ENCODE measurements at regions not wholly inside any gene's neighbourhood (a gene's known extent, or its start where the extent isn't known, plus 50 kb on each side); places are given as distances from the start of the nearest gene placed in this dataset.

DNA sequence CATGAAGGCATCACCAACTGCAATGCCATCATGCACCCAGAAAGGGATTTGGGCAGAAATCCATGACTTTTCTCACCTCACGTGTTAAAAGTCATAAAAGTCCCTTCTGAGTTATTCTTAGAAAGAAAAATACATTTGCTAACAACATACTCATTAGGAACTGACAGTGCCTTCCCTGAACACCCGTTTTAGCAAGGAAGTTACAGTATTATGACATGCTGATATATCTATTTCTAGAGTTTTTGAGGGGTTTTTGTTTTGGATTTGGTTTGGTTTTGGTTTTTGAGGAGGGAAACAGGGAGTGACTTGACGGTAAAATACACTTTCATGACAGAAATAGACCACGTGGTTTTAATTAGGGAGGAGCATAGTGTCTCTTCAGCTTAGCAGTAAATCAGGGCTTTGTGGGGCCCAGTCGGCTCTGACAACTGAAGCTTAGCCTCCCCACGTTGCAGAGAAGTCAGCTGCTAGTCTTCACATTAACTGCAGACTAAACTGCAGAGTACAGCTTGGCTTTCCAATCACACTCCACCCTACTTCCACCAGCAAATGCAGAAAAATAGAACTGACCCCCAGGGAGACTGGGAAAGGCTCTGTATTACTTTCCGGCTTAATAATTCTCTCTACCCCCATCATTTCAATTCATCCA is 141.4 kb downstream of the FAM124B start:
- no peak overlapping the region for H3K4ac ChIP-seq (replicated peaks; ENCODE audit: insufficient read length, low read depth, low read length)
- H3K23ac ChIP-seq (ENCODE audit: insufficient read length): no peak overlapping the region
- FAIRE-seq: no peak
- no peak overlapping the region for H2BK12ac ChIP-seq (ENCODE audit: low read depth, low read length)
- H4K20me1 ChIP-seq (replicated peaks in 1 of 2; ENCODE audit: control insufficient read depth in 1 of 2, insufficient read depth in 2 of 2, low read length in 2 of 2): no peaks in the 10 kb centered on the region
- H3K4me2 ChIP-seq (ENCODE audit: insufficient read depth in 1 of 2, low read depth in 2 of 2, low read length in 2 of 2): no peak overlapping the region
- WGBS, 2 experiments (ENCODE audit: extremely low coverage in 1 of 2, insufficient coverage in 1 of 2, insufficient read length in 1 of 2, insufficient replicate concordance in 2 of 2, low coverage in 1 of 2, low lambda C conversion rate in 2 of 2, missing lambda C conversion rate in 1 of 2): 89% methylated on average over 7 of the region's 7 CpGs; no CpG with 5 or more reads in 1 of the 2 experiments
- H3K9ac ChIP-seq (replicated peaks in 1 of 4; ENCODE audit: extremely low read depth in 1 of 4, low read depth in 3 of 4, low read length in 3 of 4): no peak overlapping the region
- H4K91ac ChIP-seq (replicated peaks; ENCODE audit: insufficient read length, low read length): no peak overlapping the region
- H2AK5ac ChIP-seq (ENCODE audit: low read depth, low read length): no peak overlapping the region
- no peak overlapping the region for H3K27ac ChIP-seq (ENCODE audit: low read depth, low read length)
- H2BK15ac ChIP-seq (ENCODE audit: low read length): no peak overlapping the region
- no peaks in the 10 kb centered on the region for H3K9me3 ChIP-seq (ENCODE audit: insufficient read depth in 2 of 2, low read depth in 1 of 2, low read length in 1 of 2)
- H3K79me2 ChIP-seq (ENCODE audit: control insufficient read depth in 1 of 2, insufficient read depth in 2 of 2, low read length in 2 of 2): no peaks in the 10 kb centered on the region
- CTCF ChIA-PET (ENCODE audit: partially characterized antibody): interaction anchor here (1.0 kb wide), 1 partner anchor 24 kb away, joined by 3 read pairs; no protein-coding TSS in a partner anchor
- no peak overlapping the region for H2BK5ac ChIP-seq (ENCODE audit: low read depth, low read length)
- no peak overlapping the region for H4K8ac ChIP-seq (ENCODE audit: extremely low read depth, insufficient read depth, low read length)
- DNase-seq (ENCODE audit: low read depth in 1 of 2, low spot score in 2 of 2): no peak
- H2BK120ac ChIP-seq (replicated peaks; ENCODE audit: low read depth, low read length): no peak overlapping the region
- no peak overlapping the region for H4K5ac ChIP-seq (ENCODE audit: insufficient read length, low read depth, low read length)
- H3K14ac ChIP-seq (ENCODE audit: insufficient read length): no peak overlapping the region
- H3K4me1 ChIP-seq (replicated peaks in 1 of 4; ENCODE audit: control insufficient read depth in 3 of 4, insufficient read depth in 4 of 4, low read length in 3 of 4): peaks cover 0 to 4% (median 0%) of the 10 kb centered on the region in 4 experiments; a peak in 2 of 7 replicates
- POLR2A ChIA-PET (ENCODE audit: partially characterized antibody): interaction anchor here (0.6 kb wide), 1 partner anchor 37 kb away, joined by 3 read pairs; no protein-coding TSS in a partner anchor
- H3K4me3 ChIP-seq (ENCODE audit: extremely low read depth in 1 of 4, insufficient read depth in 2 of 4, low read depth in 3 of 4, low read length in 4 of 4): no peak overlapping the region
- H2BK20ac ChIP-seq (ENCODE audit: low read length): no peak overlapping the region
- no peak overlapping the region for H2AFZ ChIP-seq (ENCODE audit: low read length)
- H3K79me1 ChIP-seq (ENCODE audit: low read depth, low read length): no peaks in the 10 kb centered on the region
- no peak overlapping the region for H3K18ac ChIP-seq (ENCODE audit: extremely low read depth, low read length)
- no peaks in the 10 kb centered on the region for H3K23me2 ChIP-seq (ENCODE audit: low read depth, low read length)
- no peak overlapping the region for H3K56ac ChIP-seq (replicated peaks; ENCODE audit: insufficient read length, low read depth, low read length)
- H3K36me3 ChIP-seq (ENCODE audit: control insufficient read depth in 2 of 4, insufficient read depth in 4 of 4, low read length in 3 of 4): no peaks in the 10 kb centered on the region
- H3K27me3 ChIP-seq (replicated peaks in 1 of 4; ENCODE audit: control insufficient read depth in 3 of 4, extremely low read depth in 1 of 4, insufficient read depth in 3 of 4, low read length in 3 of 4): no peaks in the 10 kb centered on the region
